Peyer's patch (tissue), 4 donors: ENCODE measurements at regions not wholly inside any gene's neighbourhood (a gene's known extent, or its start where the extent isn't known, plus 50 kb on each side); places are given as distances from the start of the nearest gene placed in this dataset.

Experiments
- POLR2A ChIP-seq, 2 donors: fragments of 450-650 bp; IDR thresholded peaks; one replicate each; pipeline ENCODE4 v1.5.1; 2017; ENCODE audit warnings: antibody characterized with exemption in 2 of 2, mild to moderate bottlenecking in 2 of 2, moderate library complexity in 2 of 2
- TF ChIP-seq, protein P1 (sequence below), 6 experiments: fragments of 450-650 bp in 4 of 6; fragments of 200-600 bp in 2 of 6; sonication (generic) in 1 of 6; IDR thresholded peaks; one replicate each; pipeline ENCODE4 v1.5.1; 2017 to 2019; ENCODE audit warnings: antibody characterized with exemption in 6 of 6, mild to moderate bottlenecking in 3 of 6, moderate library complexity in 1 of 6

DNA sequence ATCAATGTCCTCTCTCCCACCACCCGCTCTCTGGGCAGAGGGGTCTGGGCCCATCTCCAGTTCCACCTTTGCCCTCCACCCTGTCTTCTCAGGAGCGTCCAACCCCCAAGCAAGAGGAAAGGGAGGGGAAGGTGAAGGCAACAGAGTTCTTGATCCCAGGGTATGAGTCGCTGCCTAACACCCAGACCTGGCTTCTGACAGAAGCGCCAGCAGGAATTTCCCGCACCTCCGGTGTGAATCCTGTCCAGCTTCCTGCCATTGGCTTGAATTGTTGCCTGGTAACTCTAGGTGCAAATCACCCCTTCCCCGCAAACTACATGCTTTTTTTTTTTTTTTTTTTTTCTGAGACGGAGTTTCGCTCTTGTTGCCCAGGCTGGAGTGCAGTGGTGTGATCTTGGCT, 84.2 kb upstream of the IER5L start:
- TF ChIP-seq, protein P1, sequence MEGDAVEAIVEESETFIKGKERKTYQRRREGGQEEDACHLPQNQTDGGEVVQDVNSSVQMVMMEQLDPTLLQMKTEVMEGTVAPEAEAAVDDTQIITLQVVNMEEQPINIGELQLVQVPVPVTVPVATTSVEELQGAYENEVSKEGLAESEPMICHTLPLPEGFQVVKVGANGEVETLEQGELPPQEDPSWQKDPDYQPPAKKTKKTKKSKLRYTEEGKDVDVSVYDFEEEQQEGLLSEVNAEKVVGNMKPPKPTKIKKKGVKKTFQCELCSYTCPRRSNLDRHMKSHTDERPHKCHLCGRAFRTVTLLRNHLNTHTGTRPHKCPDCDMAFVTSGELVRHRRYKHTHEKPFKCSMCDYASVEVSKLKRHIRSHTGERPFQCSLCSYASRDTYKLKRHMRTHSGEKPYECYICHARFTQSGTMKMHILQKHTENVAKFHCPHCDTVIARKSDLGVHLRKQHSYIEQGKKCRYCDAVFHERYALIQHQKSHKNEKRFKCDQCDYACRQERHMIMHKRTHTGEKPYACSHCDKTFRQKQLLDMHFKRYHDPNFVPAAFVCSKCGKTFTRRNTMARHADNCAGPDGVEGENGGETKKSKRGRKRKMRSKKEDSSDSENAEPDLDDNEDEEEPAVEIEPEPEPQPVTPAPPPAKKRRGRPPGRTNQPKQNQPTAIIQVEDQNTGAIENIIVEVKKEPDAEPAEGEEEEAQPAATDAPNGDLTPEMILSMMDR (IDR thresholded peaks at IDR 0.05) = no peak
- no peak for TF ChIP-seq POLR2A (IDR thresholded peaks at IDR 0.05)
